ENCODE measurements at regions not wholly inside any gene's neighbourhood (a gene's known extent, or its start where the extent isn't known, plus 50 kb on each side); places are given as distances from the start of the nearest gene placed in this dataset.
"Not testable (repeated sequence)": the region's sequence is repeated elsewhere in the genome, so short reads cannot be mapped to it uniquely, and the experiment has no call there.

- DNase-seq = no peak
- Histone ChIP-seq H3K4me1 (peaks cover 0 to 11% of the 10 kb centered on the region in 2 donors), H3K27me3 (no peaks in the 10 kb centered on the region), H3K9me3 (peaks cover 0 to 8% (median 0%) of the 10 kb centered on the region in 3 donors), H3K36me3 (no peaks in the 10 kb centered on the region), H3K4me3 (no peak overlapping the region), H3K27ac (peak overlapping the region in 2 of 4 donors; percentile 23 to 27)
- TF ChIP-seq POLR2A (IDR thresholded peaks at IDR 0.05) (no peak), CTCF (IDR thresholded peaks at IDR 0.05 in 4 of 5, conservative IDR thresholded peaks at IDR 0.05 in 1 of 5) (no peak)
- peak; percentile 54 to 60 for ATAC-seq
- intact Hi-C loops (cut with DNase I; ENCODE audit: low total_unique reads) = no loop called here
- in situ Hi-C loops (cut with MboI; ENCODE audit: low sequenced_read_pairs in 4 of 4) = no loop called here
These were observed 90.8 kb upstream of the CMC1 start for GRCh38 chr3:28150465-28151206.

GRCh38 chr3:28151207-28151550 lies 90.2 kb upstream of the CMC1 start:
- peaks cover 0 to 8% (median 0%) of the 10 kb centered on the region in 3 donors for H3K9me3 ChIP-seq
- no peaks in the 10 kb centered on the region for H3K36me3 ChIP-seq
- peak overlapping the region in 2 of 4 donors; percentile 23 to 25 for H3K27ac ChIP-seq
- ATAC-seq = peak in 1 of 2 donors; percentile 30
- H3K4me3 ChIP-seq = no peak overlapping the region
- in situ Hi-C loops (cut with MboI; ENCODE audit: low sequenced_read_pairs in 4 of 4) (no loop called here), intact Hi-C loops (cut with DNase I; ENCODE audit: low total_unique reads) (no loop called here)
- no peaks in the 10 kb centered on the region for H3K27me3 ChIP-seq
- TF ChIP-seq POLR2A (IDR thresholded peaks at IDR 0.05) (no peak), CTCF (IDR thresholded peaks at IDR 0.05 in 4 of 5, conservative IDR thresholded peaks at IDR 0.05 in 1 of 5) (no peak)
- DNase-seq = no peak
- H3K4me1 ChIP-seq = peaks cover 0 to 11% of the 10 kb centered on the region in 2 donors

GRCh38 chr3:28151608-28152228 lies 89.7 kb upstream of the CMC1 start:
- H3K4me1 ChIP-seq = peaks cover 0 to 11% of the 10 kb centered on the region in 2 donors
- H3K4me3 ChIP-seq = no peak overlapping the region
- peaks cover 0 to 8% (median 0%) of the 10 kb centered on the region in 3 donors for H3K9me3 ChIP-seq
- in situ Hi-C loops (cut with MboI; ENCODE audit: low sequenced_read_pairs in 4 of 4) (no loop called here), intact Hi-C loops (cut with DNase I; ENCODE audit: low total_unique reads) (no loop called here)
- H3K27me3 ChIP-seq = no peaks in the 10 kb centered on the region
- TF ChIP-seq POLR2A (IDR thresholded peaks at IDR 0.05) = no peak
- TF ChIP-seq CTCF (IDR thresholded peaks at IDR 0.05 in 4 of 5, conservative IDR thresholded peaks at IDR 0.05 in 1 of 5) = no peak
- H3K36me3 ChIP-seq = no peaks in the 10 kb centered on the region
- peak overlapping the region in 3 of 4 donors; percentile 2 to 25 (median 23) for H3K27ac ChIP-seq
- no peak for DNase-seq
- no peak for ATAC-seq

GRCh38 chr3:28155631-28156030 lies 85.8 kb upstream of the CMC1 start:
- TF ChIP-seq POLR2A (IDR thresholded peaks at IDR 0.05) = no peak
- DNase-seq (no peak), ATAC-seq (no peak)
- Histone ChIP-seq H3K4me3 (no peak overlapping the region), H3K4me1 (peaks cover 0 to 5% of the 10 kb centered on the region in 2 donors), H3K27me3 (no peaks in the 10 kb centered on the region), H3K27ac (no peak overlapping the region), H3K36me3 (no peaks in the 10 kb centered on the region), H3K9me3 (peaks cover 0 to 8% (median 0%) of the 10 kb centered on the region in 3 donors)
- in situ Hi-C loops (cut with MboI; ENCODE audit: low sequenced_read_pairs in 4 of 4) = no loop called here
- intact Hi-C loops (cut with DNase I; ENCODE audit: low total_unique reads) = no loop called here

- intact Hi-C loops (cut with DNase I; ENCODE audit: low total_unique reads); DNase-seq; H3K9me3 ChIP-seq; H3K36me3 ChIP-seq; in situ Hi-C loops (cut with MboI; ENCODE audit: low sequenced_read_pairs in 4 of 4); ATAC-seq; H3K4me1 ChIP-seq; H3K27me3 ChIP-seq; H3K4me3 ChIP-seq; H3K27ac ChIP-seq: not testable (repeated sequence)
These were observed 84.8 kb upstream of the CMC1 start for GRCh38 chr3:28156599-28156998.

All from gastrocnemius medialis (tissue), 4 donors.